ENCODE measurements at regions not wholly inside any gene's neighbourhood (a gene's known extent, or its start where the extent isn't known, plus 50 kb on each side); places are given as distances from the start of the nearest gene placed in this dataset.

GRCh38 chr3:132907293-132907692 lies 130.9 kb upstream of the TMEM108 start:
- FAIRE-seq: no peak
- no peak for DNase-seq (ENCODE audit: insufficient read length, low spot score)

- FAIRE-seq (no peak), DNase-seq (ENCODE audit: insufficient read length, low spot score) (no peak)
Measured at GRCh38 chr3:132900481-132900880, 137.7 kb upstream of the TMEM108 start.

DNA sequence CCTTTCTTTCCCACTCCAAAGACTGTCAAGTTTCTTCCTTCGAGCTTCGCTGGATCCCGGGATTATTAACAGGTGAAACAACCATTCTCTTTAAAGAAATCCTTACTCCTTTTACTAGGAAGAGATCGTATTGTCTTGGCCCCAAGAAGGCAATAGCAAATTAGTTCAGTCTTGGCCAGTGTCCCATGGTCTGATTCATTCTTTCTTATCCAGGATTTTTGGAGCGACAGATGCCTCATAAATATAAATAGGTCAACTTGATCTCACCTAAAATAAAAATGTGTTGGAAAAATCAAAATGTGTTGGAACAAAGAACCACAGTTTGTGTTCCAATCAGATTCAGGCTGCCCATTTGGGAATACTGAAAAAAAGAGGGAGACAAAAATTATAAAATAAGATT lies 140.1 kb upstream of the TMEM108 start:
- FAIRE-seq (no peak), DNase-seq (ENCODE audit: insufficient read length, low spot score) (no peak)

- no peak for FAIRE-seq
- no peak for DNase-seq (ENCODE audit: insufficient read length, low spot score)
Measured at GRCh38 chr3:132892956-132893355, 145.2 kb upstream of the TMEM108 start.

GRCh38 chr3:132881756-132882409 lies 156.3 kb upstream of the TMEM108 start:
- FAIRE-seq (no peak), DNase-seq (ENCODE audit: insufficient read length, low spot score) (no peak)

DNA sequence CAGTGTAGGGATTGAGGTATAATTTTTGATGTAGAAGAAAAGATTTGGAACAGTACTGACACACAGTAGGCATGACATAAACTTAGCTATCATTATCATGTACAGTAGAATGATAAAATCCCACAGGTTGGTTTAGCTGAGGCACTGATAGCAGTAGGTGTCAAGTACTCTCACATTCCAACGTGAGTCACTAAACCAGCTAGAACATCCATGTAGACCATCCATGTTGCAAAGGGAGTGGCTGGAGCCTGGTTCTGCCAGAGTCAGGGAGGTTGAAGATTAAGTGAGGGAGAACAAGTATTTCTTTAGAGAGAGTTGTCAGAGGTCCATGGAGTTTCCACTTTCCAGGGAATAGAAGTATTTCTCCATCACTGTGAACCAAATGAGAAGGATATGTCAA lies 157.2 kb upstream of the TMEM108 start:
- no peak for DNase-seq (ENCODE audit: insufficient read length, low spot score)
- FAIRE-seq: no peak

GRCh38 chr3:132879656-132880055 lies 157.4 kb upstream of the NPHP3 start:
- DNase-seq (ENCODE audit: insufficient read length, low spot score): no peak
- FAIRE-seq: no peak

DNA sequence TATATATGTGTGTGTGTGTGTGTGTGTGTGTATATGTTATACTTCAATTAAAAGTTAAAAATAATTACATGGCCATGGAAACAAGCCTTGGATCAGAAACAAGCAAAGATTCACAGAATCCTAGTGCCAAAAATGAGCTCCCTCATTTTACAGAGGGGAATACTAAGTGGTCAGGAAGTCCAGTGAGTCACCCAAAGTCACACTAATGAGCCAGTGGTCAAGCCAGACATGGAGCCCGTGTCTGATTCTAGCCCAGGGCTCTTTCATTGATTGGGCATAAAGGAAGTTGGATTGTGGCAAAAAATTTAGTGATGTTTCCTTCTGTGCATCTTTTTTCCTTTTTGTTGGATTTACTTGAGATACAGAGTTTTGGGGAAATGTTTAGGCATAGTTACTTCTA lies 152.5 kb upstream of the NPHP3 start:
- DNase-seq (ENCODE audit: insufficient read length, low spot score) (no peak), FAIRE-seq (no peak)

- DNase-seq (ENCODE audit: insufficient read length, low spot score) (no peak), FAIRE-seq (no peak)
Measured at GRCh38 chr3:132872711-132873110, 150.5 kb upstream of the NPHP3 start.

DNA sequence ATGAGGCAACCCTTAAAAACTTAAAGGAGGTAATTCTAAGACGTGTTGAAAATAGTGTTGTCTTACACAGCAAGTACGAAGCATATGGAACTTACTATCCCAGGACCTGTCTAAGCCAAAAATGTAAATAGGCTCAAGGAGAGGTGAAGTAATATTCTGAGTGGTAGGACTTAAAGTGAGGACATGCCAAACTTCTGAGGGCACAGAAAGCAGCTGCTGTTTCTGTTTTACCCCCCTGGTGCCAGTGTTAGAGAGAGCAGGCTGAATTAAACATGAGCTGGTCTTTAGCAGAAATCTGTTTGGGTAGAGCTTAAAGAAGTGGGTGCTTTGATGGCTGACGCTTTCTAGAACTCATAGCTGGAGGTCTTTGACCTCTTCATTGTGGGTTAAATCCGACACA lies 149.7 kb upstream of the NPHP3 start:
- no peak for DNase-seq (ENCODE audit: insufficient read length, low spot score)
- no peak for FAIRE-seq

- no peak for FAIRE-seq
- DNase-seq (ENCODE audit: insufficient read length, low spot score): no peak
Measured at GRCh38 chr3:132870541-132870940, 148.3 kb upstream of the NPHP3 start.

- no peak for DNase-seq (ENCODE audit: insufficient read length, low spot score)
- FAIRE-seq: no peak
Measured at GRCh38 chr3:132867956-132868355, 145.7 kb upstream of the NPHP3 start.

DNA sequence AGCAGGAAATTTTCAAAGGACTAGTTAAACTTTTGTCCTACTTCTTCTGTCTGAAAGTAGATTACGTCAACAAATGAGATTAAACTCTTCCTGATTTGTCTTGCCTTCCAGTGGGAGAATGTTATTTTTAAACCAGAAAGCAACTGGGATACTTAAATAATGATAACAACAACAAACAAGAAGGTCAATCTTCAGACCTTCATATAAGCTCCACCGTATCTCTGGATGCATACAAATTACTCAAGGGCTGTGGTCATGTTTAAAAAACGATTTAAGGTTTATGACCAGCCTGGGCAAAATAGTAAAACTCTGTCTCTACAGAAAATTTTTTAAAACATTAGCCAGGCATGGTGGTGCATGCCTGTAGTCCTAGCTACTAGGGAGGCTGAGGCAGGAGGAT lies 145.3 kb upstream of the NPHP3 start:
- DNase-seq (ENCODE audit: insufficient read length, low spot score) (no peak), FAIRE-seq (no peak)

DNA sequence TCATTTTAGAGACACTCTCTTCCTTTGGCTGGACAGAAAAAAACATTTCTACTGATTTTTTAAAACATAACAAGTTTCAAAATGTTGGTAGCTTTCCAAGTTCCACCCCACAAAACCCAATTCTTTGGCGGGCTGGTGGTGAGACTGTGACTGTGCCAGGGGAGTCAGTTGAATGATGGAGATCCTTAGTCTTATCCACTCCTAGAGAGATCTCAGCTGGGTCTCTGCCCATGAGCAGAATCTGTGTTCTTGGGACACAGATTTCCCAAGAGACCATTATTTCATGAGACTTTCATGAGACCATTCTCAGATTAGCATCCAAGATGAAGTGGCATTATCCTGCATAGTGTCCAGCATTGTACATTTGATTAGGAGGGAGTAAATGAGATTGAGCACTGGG lies 135.1 kb upstream of the NPHP3 start:
- peak; percentile 14 for FAIRE-seq
- no peak for DNase-seq (ENCODE audit: insufficient read length, low spot score)

- DNase-seq (ENCODE audit: insufficient read length, low spot score) (no peak), FAIRE-seq (no peak)
Measured at GRCh38 chr3:132854856-132855535, 132.8 kb upstream of the NPHP3 start.

DNA sequence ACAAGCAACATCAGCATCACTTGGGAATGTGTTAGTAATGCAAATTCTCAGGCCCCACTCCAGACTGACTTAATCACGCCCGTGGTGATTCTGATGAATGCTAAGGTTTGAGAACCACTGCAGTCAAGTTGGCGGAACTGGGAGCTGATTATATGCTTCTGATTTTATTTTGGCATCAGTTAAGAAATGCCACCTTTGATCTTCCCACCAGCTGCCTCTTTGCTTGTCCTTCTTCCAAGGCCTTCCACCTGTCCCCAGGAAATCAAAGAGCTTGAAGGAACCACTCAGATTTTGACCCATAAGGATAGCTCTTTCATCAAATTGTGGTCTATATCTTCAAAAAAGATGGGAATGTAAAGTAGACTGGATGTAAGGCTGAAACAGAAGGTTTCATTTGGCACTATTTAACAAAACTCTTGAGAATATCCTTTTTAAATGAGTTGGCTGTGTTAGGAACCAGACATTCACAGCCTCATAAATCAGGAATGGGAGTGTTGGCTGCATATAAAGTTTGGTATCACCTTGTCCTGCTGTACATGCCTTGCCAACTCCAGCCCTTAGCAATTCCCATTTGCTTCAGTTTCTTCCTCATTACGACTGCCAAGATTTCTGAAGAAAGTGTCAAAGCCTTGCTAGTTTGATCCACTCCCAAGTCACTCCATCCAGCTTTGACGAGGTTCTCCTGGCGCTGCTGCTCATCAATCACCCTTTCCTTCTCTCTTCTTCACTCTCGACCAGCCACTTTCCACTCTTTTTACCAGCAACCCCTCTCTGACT lies 125.8 kb upstream of the NPHP3 start:
- FAIRE-seq (no peak), DNase-seq (ENCODE audit: insufficient read length, low spot score) (no peak)

DNA sequence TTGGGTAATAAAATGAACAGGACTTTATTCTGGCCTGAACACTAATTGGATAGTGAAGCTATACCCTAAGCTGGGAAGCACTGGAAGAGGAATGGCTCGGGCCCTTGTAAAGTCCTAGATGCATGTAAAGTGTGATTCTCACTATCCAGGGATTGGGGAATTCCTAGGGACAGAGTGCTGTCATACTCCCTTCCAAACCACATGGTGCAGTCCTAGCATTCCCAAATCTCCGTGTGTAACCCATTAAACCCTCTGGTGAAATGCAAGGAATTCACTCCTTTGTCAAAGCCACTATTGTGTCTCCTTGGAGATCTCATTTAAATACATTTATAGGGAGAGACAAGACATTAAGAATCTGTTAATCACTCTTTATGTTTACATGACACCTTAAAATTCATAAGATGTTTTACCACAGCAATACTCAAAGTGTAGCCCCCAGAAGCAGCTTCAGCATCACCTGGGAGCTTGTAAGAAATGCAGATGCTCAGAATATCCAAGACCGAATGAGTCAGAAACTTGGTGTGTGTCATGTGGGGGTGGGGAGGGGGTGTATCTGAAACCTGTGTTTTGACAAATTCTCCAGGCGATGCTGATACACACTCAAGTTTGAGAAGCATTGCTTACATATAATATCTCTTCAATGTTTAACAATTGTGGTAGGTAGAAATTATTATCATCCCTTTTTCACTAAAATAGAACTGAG lies 121.8 kb upstream of the NPHP3 start:
- DNase-seq (ENCODE audit: insufficient read length, low spot score): no peak
- FAIRE-seq: no peak

DNA sequence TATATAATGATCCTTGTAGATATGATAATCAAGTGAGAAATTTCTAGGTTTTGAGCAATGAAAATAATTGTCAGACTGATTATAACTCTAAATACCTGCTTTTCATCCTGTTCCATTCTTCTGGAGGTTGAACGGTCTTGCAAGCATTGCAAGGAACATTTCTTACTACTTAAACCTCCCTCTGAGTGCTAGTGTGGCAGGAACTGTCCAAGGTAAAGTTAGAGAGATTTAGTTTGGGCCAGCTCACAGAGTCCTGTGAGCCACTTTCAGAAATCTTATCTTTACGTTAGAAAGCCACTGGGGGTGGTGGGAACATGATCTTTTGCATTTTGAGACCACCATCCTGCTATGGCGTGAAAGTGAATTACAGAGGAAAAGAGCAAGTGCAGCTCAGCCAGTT lies 121.1 kb upstream of the NPHP3 start:
- FAIRE-seq: no peak
- no peak for DNase-seq (ENCODE audit: insufficient read length, low spot score)

DNA sequence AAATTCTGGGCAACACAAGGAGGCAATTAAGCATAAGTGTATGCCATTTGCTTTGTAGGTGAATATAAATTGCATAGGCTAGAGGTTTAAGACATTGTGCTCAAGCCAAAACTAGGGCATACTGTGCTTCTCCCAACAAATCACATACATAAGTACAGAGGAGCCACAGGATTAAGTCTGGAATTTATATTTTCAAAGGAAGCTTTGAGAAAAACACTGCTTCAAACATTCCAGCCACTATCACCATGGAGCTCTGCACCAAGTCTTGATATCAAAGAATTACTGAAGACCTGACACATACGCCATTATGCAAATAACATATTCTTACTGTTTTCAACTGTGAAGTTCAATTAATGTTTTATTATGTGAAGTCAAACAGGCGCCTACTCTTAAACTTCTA lies 119.4 kb upstream of the NPHP3 start:
- no peak for FAIRE-seq
- DNase-seq (ENCODE audit: insufficient read length, low spot score): no peak

GRCh38 chr3:132840201-132840700 lies 118.0 kb upstream of the NPHP3 start:
- FAIRE-seq: no peak
- no peak for DNase-seq (ENCODE audit: insufficient read length, low spot score)

- DNase-seq (ENCODE audit: insufficient read length, low spot score) (no peak), FAIRE-seq (no peak)
Measured at GRCh38 chr3:132838477-132838876, 116.3 kb upstream of the NPHP3 start.
